Uterus (tissue), 2 donors: ENCODE measurements at regions not wholly inside any gene's neighbourhood (a gene's known extent, or its start where the extent isn't known, plus 50 kb on each side); places are given as distances from the start of the nearest gene placed in this dataset.

ENCODE experiments used
- POLR2A ChIP-seq, 2 donors: fragments of 450-650 bp; IDR thresholded peaks; one replicate each; pipeline ENCODE4 v1.6.1; 2016; ENCODE audit warnings: antibody characterized with exemption in 2 of 2, mild to moderate bottlenecking in 1 of 2, moderate library complexity in 1 of 2
- TF ChIP-seq, protein P1 (sequence below), 4 experiments: fragments of 200-600 bp in 2 of 4; fragments of 450-650 bp in 2 of 4; sonication (generic) in 2 of 4; IDR thresholded peaks; one replicate each; pipeline ENCODE4 v1.5.1; 2016 to 2019; ENCODE audit warnings: antibody characterized with exemption in 4 of 4, mild to moderate bottlenecking in 2 of 4, moderate library complexity in 1 of 4

DNA sequence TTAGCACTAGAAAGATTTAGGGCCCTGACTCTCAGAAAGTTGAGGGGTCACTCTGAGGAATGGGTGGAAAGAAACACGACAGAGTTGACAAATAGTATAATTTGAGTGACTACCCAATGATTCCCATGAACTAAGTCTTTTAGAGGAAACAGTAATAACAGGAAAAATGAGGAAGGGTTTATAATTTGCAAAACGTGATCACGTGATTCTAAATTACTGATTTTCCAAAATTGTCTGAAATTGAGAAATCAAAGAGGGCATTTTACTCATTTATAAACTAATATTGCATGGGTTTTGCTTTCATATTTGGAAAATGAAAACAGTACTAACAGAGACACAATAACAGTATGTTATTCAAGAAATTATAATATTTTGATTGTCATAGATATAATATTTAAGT is 1335.7 kb downstream of the PLA2G4A start:
- TF ChIP-seq POLR2A (IDR thresholded peaks at IDR 0.05), result no peak
- TF ChIP-seq, protein P1, sequence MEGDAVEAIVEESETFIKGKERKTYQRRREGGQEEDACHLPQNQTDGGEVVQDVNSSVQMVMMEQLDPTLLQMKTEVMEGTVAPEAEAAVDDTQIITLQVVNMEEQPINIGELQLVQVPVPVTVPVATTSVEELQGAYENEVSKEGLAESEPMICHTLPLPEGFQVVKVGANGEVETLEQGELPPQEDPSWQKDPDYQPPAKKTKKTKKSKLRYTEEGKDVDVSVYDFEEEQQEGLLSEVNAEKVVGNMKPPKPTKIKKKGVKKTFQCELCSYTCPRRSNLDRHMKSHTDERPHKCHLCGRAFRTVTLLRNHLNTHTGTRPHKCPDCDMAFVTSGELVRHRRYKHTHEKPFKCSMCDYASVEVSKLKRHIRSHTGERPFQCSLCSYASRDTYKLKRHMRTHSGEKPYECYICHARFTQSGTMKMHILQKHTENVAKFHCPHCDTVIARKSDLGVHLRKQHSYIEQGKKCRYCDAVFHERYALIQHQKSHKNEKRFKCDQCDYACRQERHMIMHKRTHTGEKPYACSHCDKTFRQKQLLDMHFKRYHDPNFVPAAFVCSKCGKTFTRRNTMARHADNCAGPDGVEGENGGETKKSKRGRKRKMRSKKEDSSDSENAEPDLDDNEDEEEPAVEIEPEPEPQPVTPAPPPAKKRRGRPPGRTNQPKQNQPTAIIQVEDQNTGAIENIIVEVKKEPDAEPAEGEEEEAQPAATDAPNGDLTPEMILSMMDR (IDR thresholded peaks at IDR 0.05), result no peak
